WTC11 (cell line): ENCODE measurements at regions not wholly inside any gene's neighbourhood (a gene's known extent, or its start where the extent isn't known, plus 50 kb on each side); places are given as distances from the start of the nearest gene placed in this dataset.

ENCODE experiments used
- ATAC-seq: fragments of 200-7000 bp; cut with Tn5 transposase; 2 replicates; pipeline ENCODE4 v1.10.0; 2021; ENCODE audit warnings: mild to moderate bottlenecking, moderate library complexity
- CTCF ChIA-PET: fragments of 300-600 bp; sonication (Branson Sonifier 250); formaldehyde crosslinking; loops from one replicate; lab custom pipeline; 2021; ENCODE audit warnings: antibody characterized with exemption; lab: Charles Lee
- POLR2A ChIA-PET: fragments of 350-600 bp; sonication (Branson Sonifier 250); formaldehyde crosslinking; loops from one replicate; lab custom pipeline; 2021; ENCODE audit warnings: antibody characterized with exemption; lab: Charles Lee
- DNase-seq: peaks from one replicate; pipeline ENCODE4 v3.0.0; 2021; ENCODE audit warnings: low spot score
- H3K27ac Mint-ChIP-seq: 2 replicates; pipeline ENCODE4 v1.8.0; 2021; ENCODE audit warnings: mixed read lengths
- H3K27me3 Mint-ChIP-seq: 2 replicates; pipeline ENCODE4 v1.8.0; 2021; ENCODE audit warnings: low read depth, mild to moderate bottlenecking, moderate library complexity, mixed read lengths
- H3K36me3 Mint-ChIP-seq: 2 replicates; pipeline ENCODE4 v1.8.0; 2021; ENCODE audit warnings: mixed read lengths
- H3K4me1 Mint-ChIP-seq: 2 replicates; pipeline ENCODE4 v1.8.0; 2022; ENCODE audit warnings: mixed read lengths
- H3K4me3 Mint-ChIP-seq: 2 replicates; pipeline ENCODE4 v1.8.0; 2021; ENCODE audit warnings: mild to moderate bottlenecking, moderate library complexity, mixed read lengths
- H3K9me3 Mint-ChIP-seq: 2 replicates; pipeline ENCODE4 v1.8.0; 2021; ENCODE audit warnings: mixed read lengths
- CBFB ChIP-seq: sonication (generic); formaldehyde crosslinking; IDR thresholded peaks from 2 replicates; pipeline ENCODE4 v1.8.1; 2022; ENCODE audit warnings: mild to moderate bottlenecking, low read depth, missing genetic modification reagents
- E2F1 ChIP-seq: sonication (generic); formaldehyde crosslinking; IDR thresholded peaks from 2 replicates; pipeline ENCODE4 v1.8.0; 2022; ENCODE audit warnings: mild to moderate bottlenecking, missing genetic modification reagents
- EMX1 ChIP-seq: fragments of 250-450 bp; sonication (Bioruptor Pico); IDR thresholded peaks from 2 replicates; pipeline ENCODE4 v1.8.0; 2021; ENCODE audit warnings: mild to moderate bottlenecking
- ERG ChIP-seq: fragments of 250-450 bp; sonication (Bioruptor Pico); IDR thresholded peaks from 2 replicates; pipeline ENCODE4 v1.8.0; 2021; ENCODE audit warnings: mild to moderate bottlenecking
- GRHL2 ChIP-seq: fragments of 250-450 bp; sonication (Bioruptor Pico); IDR thresholded peaks from 2 replicates; pipeline ENCODE4 v1.8.0; 2022; ENCODE audit warnings: mild to moderate bottlenecking, moderate library complexity; ENCODE audit not compliant: insufficient replicate concordance, severe bottlenecking
- JUN ChIP-seq: sonication (generic); formaldehyde crosslinking; IDR thresholded peaks from 2 replicates; pipeline ENCODE4 v1.8.0; 2023; ENCODE audit warnings: mild to moderate bottlenecking, missing genetic modification reagents
- MYBL2 ChIP-seq: sonication (generic); formaldehyde crosslinking; IDR thresholded peaks from 2 replicates; pipeline ENCODE4 v1.8.1; 2023; ENCODE audit warnings: mild to moderate bottlenecking, moderate library complexity, missing genetic modification reagents
- NR2C2 ChIP-seq: sonication (generic); formaldehyde crosslinking; IDR thresholded peaks from 2 replicates; pipeline ENCODE4 v1.8.0; 2022; ENCODE audit warnings: mild to moderate bottlenecking, missing genetic modification reagents
- RORB ChIP-seq: fragments of 250-450 bp; sonication (Bioruptor Pico); IDR thresholded peaks from 2 replicates; pipeline ENCODE4 v1.9.0; 2021; ENCODE audit warnings: mild to moderate bottlenecking
- SMAD4 ChIP-seq: sonication (generic); formaldehyde crosslinking; IDR thresholded peaks from 2 replicates; pipeline ENCODE4 v1.8.0; 2022; ENCODE audit warnings: mild to moderate bottlenecking, missing genetic modification reagents
- STAT6 ChIP-seq: sonication (generic); formaldehyde crosslinking; conservative IDR thresholded peaks from 2 replicates; pipeline ENCODE4 v1.8.1; 2023; ENCODE audit warnings: mild to moderate bottlenecking, low read depth, missing genetic modification reagents, moderate library complexity
- TEAD1 ChIP-seq: sonication (generic); formaldehyde crosslinking; IDR thresholded peaks from 2 replicates; pipeline ENCODE4 v1.8.0; 2022; ENCODE audit warnings: mild to moderate bottlenecking, missing genetic modification reagents
- ZNF423 ChIP-seq: fragments of 250-450 bp; sonication (Bioruptor Pico); IDR thresholded peaks from 2 replicates; pipeline ENCODE4 v2.1.2; 2022; ENCODE audit warnings: mild to moderate bottlenecking, moderate library complexity
- ZNF425 ChIP-seq: fragments of 250-450 bp; sonication (Bioruptor Pico); conservative IDR thresholded peaks from 2 replicates; pipeline ENCODE4 v1.9.0; 2021; ENCODE audit warnings: mild to moderate bottlenecking
- ZNF671 ChIP-seq: fragments of 250-450 bp; sonication (Bioruptor Pico); IDR thresholded peaks from 2 replicates; pipeline ENCODE4 v1.8.0; 2021; ENCODE audit warnings: mild to moderate bottlenecking
- TF ChIP-seq, protein P1 (sequence below): sonication (generic); formaldehyde crosslinking; IDR thresholded peaks from 2 replicates; pipeline ENCODE4 v1.8.1; 2023; ENCODE audit warnings: mild to moderate bottlenecking, missing genetic modification reagents

DNA sequence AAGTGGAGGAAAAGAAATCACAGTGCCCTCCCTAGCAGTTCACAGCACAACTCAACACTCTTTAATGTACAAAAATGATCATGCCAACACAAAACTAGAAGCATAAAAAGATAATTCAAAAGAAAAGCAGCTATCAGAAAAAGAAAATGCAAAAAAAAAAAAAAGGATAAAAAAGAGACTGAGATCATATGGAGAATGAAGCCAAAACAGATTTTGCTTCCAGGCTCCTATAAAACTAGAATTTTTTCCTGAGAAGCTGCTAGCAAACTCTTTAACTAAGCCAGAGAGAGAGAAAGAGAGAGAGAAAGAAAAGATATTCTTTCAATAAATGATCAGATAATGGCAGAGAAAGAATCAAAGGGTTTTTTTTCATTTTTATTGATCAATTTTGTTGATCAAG, 288.0 kb upstream of the ANKRD30A start:
- ATAC-seq = no peak
- peaks cover 2% of the 10 kb centered on the region; the same call in 1 of the 2 replicates for H3K27me3 Mint-ChIP-seq
- no peaks in the 10 kb centered on the region for H3K4me1 Mint-ChIP-seq
- H3K36me3 Mint-ChIP-seq = peaks cover 6% of the 10 kb centered on the region; the same call in 1 of the 2 replicates
- CTCF ChIA-PET = no interaction called here
- no peak for TF ChIP-seq RORB (CRISPR knock-in tag)
- TF ChIP-seq E2F1 (CRISPR knock-in tag) = no peak
- TF ChIP-seq ZNF671 (CRISPR knock-in tag) = no peak
- no peak for TF ChIP-seq GRHL2 (CRISPR knock-in tag)
- no peak for TF ChIP-seq SMAD4 (CRISPR knock-in tag)
- no peak for TF ChIP-seq ERG (CRISPR knock-in tag)
- TF ChIP-seq STAT6 (CRISPR knock-in tag) = no peak
- TF ChIP-seq CBFB = no peak
- no peak for TF ChIP-seq MYBL2 (CRISPR knock-in tag)
- TF ChIP-seq EMX1 (CRISPR knock-in tag) = no peak
- no peak for TF ChIP-seq TEAD1 (CRISPR knock-in tag)
- TF ChIP-seq, protein P1, sequence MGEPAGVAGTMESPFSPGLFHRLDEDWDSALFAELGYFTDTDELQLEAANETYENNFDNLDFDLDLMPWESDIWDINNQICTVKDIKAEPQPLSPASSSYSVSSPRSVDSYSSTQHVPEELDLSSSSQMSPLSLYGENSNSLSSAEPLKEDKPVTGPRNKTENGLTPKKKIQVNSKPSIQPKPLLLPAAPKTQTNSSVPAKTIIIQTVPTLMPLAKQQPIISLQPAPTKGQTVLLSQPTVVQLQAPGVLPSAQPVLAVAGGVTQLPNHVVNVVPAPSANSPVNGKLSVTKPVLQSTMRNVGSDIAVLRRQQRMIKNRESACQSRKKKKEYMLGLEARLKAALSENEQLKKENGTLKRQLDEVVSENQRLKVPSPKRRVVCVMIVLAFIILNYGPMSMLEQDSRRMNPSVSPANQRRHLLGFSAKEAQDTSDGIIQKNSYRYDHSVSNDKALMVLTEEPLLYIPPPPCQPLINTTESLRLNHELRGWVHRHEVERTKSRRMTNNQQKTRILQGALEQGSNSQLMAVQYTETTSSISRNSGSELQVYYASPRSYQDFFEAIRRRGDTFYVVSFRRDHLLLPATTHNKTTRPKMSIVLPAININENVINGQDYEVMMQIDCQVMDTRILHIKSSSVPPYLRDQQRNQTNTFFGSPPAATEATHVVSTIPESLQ (CRISPR knock-in tag) = no peak
- TF ChIP-seq, all 79 proteins: peak for 0
- POLR2A ChIA-PET = no interaction called here
- DNase-seq = no peak
- Mint-ChIP-seq H3K9me3 (peaks cover 30% of the 10 kb centered on the region), H3K27ac (no peak overlapping the region), H3K4me3 (no peak overlapping the region)

DNA sequence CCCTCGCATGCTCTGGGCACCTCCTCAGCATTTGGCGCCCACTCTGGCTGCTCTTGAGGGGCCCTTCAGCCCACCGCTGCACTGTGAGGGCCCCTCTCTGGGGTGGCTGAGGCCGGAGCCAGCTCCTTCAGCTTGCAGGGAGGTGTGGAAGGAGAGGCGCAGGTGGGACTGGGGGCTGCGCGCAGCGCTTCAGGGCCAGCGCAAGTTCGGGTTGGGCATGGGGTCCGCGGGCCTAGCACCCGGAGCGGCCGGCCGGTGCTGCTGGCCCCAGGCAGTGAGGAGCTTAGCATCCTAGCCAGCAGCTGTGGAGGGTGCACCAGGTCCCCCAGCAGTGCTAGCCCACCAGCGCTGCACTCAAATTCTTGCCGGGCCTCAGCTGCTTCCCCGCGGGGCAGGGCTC, 305.6 kb upstream of the ANKRD30A start:
- ATAC-seq (no peak), DNase-seq (no peak)
- TF ChIP-seq ZNF423 (no peak), NR2C2 (no peak), JUN (no peak), ZNF425 (CRISPR knock-in tag) (no peak)
- Mint-ChIP-seq H3K4me3 (no peak overlapping the region), H3K36me3 (peaks cover 11% of the 10 kb centered on the region), H3K9me3 (peaks cover 44% of the 10 kb centered on the region), H3K27ac (no peak overlapping the region), H3K4me1 (no peaks in the 10 kb centered on the region), H3K27me3 (no peaks in the 10 kb centered on the region; the same call in 1 of the 2 replicates)
- CTCF ChIA-PET = no interaction called here
- POLR2A ChIA-PET = no interaction called here
